Sigmoid colon (tissue), 4 donors: ENCODE measurements at regions not wholly inside any gene's neighbourhood (a gene's known extent, or its start where the extent isn't known, plus 50 kb on each side); places are given as distances from the start of the nearest gene placed in this dataset.

Experiments used
- EP300 ChIP-seq, 4 donors: sonication (generic); formaldehyde crosslinking; IDR thresholded peaks; one replicate each; pipeline ENCODE4 v1.6.1; 2017; ENCODE audit warnings: antibody characterized with exemption in 4 of 4
- POLR2A ChIP-seq, 2 donors: fragments of 450-650 bp; IDR thresholded peaks; one replicate each; pipeline ENCODE4 v1.6.1; 2016; ENCODE audit warnings: antibody characterized with exemption in 2 of 2, mild to moderate bottlenecking in 2 of 2, moderate library complexity in 2 of 2
- POLR2AphosphoS5 ChIP-seq, 4 donors: sonication (generic); formaldehyde crosslinking; IDR thresholded peaks; one replicate each; pipeline ENCODE4 v1.6.1; 2017; ENCODE audit warnings: antibody characterized with exemption in 4 of 4
- TF ChIP-seq, protein P1 (sequence below), 4 experiments: fragments of 450-650 bp in 3 of 4; fragments of 200-600 bp in 1 of 4; IDR thresholded peaks; one replicate each; pipeline ENCODE4 v1.5.1; 2016 to 2019; ENCODE audit warnings: antibody characterized with exemption in 4 of 4, mild to moderate bottlenecking in 3 of 4, moderate library complexity in 2 of 4

DNA sequence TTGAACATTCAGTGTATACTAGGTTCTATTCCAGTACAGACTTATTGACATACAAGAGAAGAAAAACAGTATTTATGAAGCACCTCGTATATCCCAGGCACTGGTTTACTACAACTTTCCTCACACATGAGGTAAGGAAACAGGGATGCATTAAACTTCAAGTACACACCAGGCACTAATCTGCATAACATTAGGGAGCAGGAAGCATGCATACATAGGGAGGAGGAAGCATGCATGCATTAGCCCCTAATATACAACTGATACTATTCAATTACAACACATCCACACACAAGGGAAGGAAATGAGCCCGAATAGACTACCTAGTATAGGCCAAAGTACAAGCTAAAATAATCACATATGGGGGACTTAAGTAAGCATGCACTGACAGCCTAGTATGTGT lies 525.3 kb downstream of the SUCLG1 start:
- no peak for TF ChIP-seq EP300 (IDR thresholded peaks at IDR 0.05)
- no peak for TF ChIP-seq POLR2A (IDR thresholded peaks at IDR 0.05)
- TF ChIP-seq, protein P1, sequence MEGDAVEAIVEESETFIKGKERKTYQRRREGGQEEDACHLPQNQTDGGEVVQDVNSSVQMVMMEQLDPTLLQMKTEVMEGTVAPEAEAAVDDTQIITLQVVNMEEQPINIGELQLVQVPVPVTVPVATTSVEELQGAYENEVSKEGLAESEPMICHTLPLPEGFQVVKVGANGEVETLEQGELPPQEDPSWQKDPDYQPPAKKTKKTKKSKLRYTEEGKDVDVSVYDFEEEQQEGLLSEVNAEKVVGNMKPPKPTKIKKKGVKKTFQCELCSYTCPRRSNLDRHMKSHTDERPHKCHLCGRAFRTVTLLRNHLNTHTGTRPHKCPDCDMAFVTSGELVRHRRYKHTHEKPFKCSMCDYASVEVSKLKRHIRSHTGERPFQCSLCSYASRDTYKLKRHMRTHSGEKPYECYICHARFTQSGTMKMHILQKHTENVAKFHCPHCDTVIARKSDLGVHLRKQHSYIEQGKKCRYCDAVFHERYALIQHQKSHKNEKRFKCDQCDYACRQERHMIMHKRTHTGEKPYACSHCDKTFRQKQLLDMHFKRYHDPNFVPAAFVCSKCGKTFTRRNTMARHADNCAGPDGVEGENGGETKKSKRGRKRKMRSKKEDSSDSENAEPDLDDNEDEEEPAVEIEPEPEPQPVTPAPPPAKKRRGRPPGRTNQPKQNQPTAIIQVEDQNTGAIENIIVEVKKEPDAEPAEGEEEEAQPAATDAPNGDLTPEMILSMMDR (IDR thresholded peaks at IDR 0.05), result no peak
- no peak for TF ChIP-seq POLR2AphosphoS5 (IDR thresholded peaks at IDR 0.05)
